Peyer's patch (tissue), 4 donors: ENCODE measurements at regions not wholly inside any gene's neighbourhood (a gene's known extent, or its start where the extent isn't known, plus 50 kb on each side); places are given as distances from the start of the nearest gene placed in this dataset.

Experiments
- POLR2A ChIP-seq, 2 donors: fragments of 450-650 bp; IDR thresholded peaks; one replicate each; pipeline ENCODE4 v1.5.1; 2017; ENCODE audit warnings: antibody characterized with exemption in 2 of 2, mild to moderate bottlenecking in 2 of 2, moderate library complexity in 2 of 2
- TF ChIP-seq, protein P1 (sequence below), 6 experiments: fragments of 450-650 bp in 4 of 6; fragments of 200-600 bp in 2 of 6; sonication (generic) in 1 of 6; IDR thresholded peaks; one replicate each; pipeline ENCODE4 v1.5.1; 2017 to 2019; ENCODE audit warnings: antibody characterized with exemption in 6 of 6, mild to moderate bottlenecking in 3 of 6, moderate library complexity in 1 of 6

- TF ChIP-seq, protein P1, sequence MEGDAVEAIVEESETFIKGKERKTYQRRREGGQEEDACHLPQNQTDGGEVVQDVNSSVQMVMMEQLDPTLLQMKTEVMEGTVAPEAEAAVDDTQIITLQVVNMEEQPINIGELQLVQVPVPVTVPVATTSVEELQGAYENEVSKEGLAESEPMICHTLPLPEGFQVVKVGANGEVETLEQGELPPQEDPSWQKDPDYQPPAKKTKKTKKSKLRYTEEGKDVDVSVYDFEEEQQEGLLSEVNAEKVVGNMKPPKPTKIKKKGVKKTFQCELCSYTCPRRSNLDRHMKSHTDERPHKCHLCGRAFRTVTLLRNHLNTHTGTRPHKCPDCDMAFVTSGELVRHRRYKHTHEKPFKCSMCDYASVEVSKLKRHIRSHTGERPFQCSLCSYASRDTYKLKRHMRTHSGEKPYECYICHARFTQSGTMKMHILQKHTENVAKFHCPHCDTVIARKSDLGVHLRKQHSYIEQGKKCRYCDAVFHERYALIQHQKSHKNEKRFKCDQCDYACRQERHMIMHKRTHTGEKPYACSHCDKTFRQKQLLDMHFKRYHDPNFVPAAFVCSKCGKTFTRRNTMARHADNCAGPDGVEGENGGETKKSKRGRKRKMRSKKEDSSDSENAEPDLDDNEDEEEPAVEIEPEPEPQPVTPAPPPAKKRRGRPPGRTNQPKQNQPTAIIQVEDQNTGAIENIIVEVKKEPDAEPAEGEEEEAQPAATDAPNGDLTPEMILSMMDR (IDR thresholded peaks at IDR 0.05), result no peak
- TF ChIP-seq POLR2A (IDR thresholded peaks at IDR 0.05), result no peak
These were observed 228.7 kb upstream of the CAMK1G start for GRCh38 chr1:209354840-209355165.
